Daoy (cell line): ENCODE measurements at regions not wholly inside any gene's neighbourhood (a gene's known extent, or its start where the extent isn't known, plus 50 kb on each side); places are given as distances from the start of the nearest gene placed in this dataset.

Experiments
- DNase-seq: peaks from one replicate; pipeline ENCODE4 v3.0.0-alpha.2; 2015; ENCODE audit warnings: low read depth

DNA sequence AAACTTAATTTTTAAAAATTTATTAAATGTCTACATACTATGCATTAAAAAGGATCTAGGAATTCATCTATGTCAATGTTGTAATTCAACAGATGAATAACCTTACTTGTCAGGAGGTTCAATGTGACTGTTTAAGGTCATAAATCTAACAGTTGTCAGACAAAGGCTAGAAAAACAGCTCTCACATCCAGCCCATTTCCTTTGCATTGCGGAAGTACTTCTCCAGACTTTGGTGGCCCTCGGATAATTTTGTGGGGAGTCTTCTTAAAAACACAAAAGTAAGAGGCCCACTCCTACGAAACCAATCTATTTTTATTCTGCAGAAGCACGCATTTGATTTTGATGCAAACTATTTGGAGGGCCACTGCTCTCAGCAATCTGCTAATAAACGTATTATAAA lies 122.6 kb upstream of the CHRM3 start:
- no peak for DNase-seq

- DNase-seq, result no peak
These were observed 123.8 kb upstream of the CHRM3 start for GRCh38 chr1:239262538-239262937.

DNA sequence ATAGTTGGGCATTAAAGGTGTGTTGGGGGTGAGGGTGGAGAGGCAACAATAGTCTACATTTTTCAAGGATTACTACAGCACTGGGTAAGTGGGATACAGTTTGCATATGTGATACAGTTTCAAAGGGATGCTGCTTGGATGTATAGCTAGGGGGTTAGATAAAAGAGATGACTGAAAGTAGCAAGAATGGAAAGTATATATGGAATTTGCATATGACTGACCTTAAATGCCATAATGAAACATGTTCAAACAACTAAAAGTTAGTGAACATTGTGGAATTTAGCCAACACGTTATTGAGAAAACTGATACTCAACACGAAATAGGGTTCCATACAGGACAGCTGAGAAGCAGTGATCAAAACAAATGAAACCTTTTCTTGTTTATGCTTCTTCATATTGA lies 124.8 kb upstream of the CHRM3 start:
- no peak for DNase-seq

GRCh38 chr1:239260842-239261241 lies 125.5 kb upstream of the CHRM3 start:
- DNase-seq, result no peak

DNA sequence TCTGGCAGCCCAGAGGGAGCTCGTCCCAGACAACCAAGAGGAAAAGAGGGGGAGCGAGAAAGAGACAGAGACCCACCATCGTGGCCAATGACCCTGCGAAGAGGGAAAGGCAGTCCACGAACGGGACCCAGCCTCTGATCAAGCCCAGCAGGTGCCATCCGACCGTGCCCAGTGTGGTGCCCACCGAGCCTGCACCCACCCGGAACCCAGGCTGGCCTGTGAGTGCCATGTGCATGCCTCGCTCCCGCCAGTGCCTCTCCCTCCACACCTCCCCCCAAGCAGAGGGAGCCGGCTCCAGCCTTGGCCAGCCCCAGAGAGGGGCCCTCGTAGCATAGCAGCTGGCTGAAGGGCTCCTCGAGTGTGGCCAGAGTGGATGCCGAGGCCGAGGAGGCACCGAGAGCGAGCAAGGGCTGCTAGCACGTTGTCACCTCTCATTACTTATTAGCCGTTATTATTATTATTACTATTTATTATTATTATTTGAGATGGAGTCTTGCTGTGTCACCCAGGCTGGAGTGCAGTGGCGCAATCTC lies 130.7 kb upstream of the CHRM3 start:
- DNase-seq, result no peak

- DNase-seq, result no peak
These were observed 131.4 kb upstream of the CHRM3 start for GRCh38 chr1:239254999-239255398.

GRCh38 chr1:239253032-239253431 lies 133.3 kb upstream of the CHRM3 start:
- DNase-seq, result peak; percentile 16

GRCh38 chr1:239250353-239251035 lies 135.9 kb upstream of the CHRM3 start:
- peak; percentile 51 for DNase-seq

DNA sequence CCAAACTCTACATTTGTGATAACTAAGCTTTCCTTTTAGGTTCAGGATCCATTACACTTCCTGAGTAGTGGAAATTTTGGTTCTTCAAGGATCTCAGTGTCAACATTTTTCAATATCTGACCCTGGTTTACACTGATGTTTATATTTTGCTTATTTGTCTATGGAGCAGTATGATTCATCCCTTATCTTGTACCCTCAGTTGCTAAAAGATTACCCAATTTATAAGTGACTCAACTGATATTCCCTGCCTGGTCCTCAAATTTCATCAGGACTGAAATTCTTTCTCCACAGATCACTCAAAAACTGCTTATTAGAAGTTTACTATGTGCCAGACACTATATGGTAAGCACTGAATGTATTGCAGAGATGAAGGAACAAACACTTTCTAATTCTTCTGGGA lies 139.1 kb upstream of the CHRM3 start:
- no peak for DNase-seq

DNA sequence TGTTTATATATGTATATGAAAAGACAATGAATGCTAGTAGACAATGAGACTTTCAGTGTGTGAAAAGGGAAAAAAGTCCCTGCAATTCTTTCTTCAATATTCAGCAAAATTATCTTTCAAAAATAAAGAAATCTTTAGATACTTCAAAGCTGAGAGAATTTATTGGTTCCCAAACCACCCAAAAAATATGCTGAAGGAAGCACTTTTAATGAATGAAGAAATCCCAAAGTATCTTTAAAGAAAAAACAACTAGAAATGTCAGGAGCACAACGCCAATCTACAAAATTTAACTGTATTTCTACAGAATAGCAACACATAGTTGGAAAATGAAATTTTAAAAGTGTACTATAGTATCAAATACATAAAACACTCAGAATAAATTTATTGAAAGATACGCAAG lies 142.3 kb upstream of the CHRM3 start:
- DNase-seq, result no peak

- no peak for DNase-seq
These were observed 143.4 kb upstream of the CHRM3 start for GRCh38 chr1:239243006-239243405.

- DNase-seq, result no peak
These were observed 144.0 kb upstream of the CHRM3 start for GRCh38 chr1:239242404-239242803.

- no peak for DNase-seq
These were observed 145.6 kb upstream of the CHRM3 start for GRCh38 chr1:239240736-239241135.

GRCh38 chr1:239239529-239239928 lies 146.8 kb upstream of the CHRM3 start:
- no peak for DNase-seq

DNA sequence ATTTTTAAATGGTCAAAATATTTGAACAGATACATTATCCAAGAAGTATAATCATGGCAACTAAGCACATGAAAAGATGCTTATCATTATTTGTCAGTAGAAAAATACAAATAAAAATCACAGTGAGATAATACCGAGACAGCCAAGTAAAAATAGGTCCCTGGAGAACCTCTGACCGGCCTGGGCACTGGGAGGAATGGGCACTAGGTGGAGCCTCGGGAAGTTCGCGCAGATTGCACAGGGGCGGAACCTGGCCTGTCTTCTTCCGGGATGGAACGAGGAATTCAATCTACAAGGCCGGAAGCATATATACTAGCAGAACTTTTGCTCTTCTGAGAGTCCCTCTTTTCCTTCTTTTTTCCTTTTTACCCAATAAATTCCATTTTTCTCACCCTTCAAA lies 148.5 kb upstream of the CHRM3 start:
- DNase-seq, result peak; percentile 15

DNA sequence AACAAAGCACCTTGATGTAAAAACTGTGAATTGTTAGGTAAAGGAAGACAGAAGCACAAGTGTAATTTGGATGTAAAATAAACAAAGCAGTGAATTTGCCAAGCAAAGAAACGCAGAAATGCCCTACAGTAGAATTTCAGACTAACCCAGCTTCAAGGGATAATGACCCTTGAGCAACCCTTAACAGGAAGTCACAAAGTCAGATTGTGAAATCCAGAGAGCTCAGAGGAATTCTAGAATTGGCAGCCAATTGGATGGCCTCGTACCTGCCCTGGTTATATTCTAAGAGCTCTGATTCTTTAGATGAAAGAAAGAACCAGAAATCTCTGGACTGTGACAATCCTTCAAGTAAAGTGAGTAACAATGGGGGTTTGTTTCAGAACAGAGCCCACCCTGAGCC lies 152.7 kb upstream of the CHRM3 start:
- DNase-seq, result no peak

DNA sequence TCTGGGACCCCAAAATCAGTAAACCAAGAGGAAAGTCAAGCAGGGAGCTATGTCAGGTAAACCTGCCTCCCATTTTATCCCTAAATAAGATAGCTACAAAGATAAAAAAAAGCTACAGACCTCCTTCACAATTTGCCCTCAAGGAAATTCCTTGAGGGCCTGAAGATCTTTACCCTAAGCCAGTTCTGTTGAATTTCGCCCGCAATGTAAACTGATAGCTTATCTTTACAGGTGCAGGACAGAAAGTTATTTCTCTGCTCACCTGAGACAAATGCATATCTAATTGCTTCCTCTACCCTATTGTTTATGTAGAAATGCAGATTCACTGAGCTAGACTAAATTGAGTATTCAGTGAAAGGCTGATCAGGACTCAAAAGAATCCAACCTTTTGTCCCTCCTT lies 153.4 kb upstream of the CHRM3 start:
- no peak for DNase-seq

DNA sequence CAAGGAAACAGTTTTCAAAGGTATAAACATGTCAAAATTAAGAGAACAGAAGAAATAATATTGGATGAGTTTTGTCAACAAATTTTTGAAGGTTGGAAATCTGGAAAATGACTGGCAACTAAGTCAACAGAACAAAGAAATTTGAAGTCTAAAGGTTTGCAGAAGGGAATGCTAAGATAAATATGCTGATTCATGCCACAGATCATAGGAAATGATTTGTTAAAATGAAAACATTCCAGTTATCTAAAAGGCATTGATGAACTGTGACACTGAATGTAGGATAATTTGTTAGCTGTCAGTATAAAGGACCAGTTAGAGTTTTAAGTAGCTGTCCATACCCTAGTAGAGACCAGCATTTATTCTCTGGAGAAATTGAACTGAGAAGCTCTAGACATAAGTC lies 157.9 kb upstream of the CHRM3 start:
- DNase-seq, result no peak

- no peak for DNase-seq
These were observed 161.0 kb upstream of the CHRM3 start for GRCh38 chr1:239225396-239225795.

DNA sequence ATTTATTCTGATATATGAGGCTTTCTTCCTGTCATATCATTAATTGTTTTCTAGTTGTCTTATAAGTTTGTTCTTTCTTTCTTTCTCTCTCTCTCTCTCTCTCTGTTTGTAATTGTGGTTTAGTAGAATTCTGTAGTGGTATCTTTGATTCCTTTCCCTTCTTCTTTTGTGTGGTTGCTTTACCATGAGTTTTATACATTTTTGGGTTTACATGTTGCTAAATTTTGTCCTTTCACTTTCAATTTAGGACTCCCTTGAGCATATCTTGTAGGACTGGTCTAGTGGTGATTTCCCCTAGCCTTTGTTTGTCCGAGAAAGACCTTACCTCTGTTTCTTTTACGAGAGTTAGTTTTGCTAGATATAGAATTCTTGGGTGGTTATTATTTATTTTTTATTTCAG lies 162.3 kb upstream of the CHRM3 start:
- DNase-seq, result no peak

GRCh38 chr1:239222999-239223398 lies 163.4 kb upstream of the CHRM3 start:
- DNase-seq, result no peak

- no peak for DNase-seq
These were observed 164.7 kb upstream of the CHRM3 start for GRCh38 chr1:239221656-239222055.

DNA sequence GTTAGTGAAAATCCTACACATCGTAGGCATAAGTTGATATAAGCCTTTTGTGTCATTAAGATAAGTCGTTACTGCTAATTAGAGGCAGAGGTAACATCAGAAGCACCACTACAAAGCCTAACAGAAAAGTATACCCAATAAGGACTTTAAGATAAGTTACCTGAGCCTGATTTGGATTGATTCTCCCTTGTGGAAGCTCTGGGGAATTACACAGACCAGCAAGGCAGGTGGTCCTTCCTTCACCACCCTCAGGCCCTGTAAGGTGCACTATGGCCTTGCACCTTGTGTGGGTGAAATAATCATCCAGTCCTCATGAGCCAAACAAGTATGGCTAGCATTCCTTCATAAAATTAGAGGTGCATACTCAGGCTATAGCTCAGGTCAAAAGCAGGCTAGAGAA lies 166.7 kb upstream of the CHRM3 start:
- DNase-seq, result no peak

DNA sequence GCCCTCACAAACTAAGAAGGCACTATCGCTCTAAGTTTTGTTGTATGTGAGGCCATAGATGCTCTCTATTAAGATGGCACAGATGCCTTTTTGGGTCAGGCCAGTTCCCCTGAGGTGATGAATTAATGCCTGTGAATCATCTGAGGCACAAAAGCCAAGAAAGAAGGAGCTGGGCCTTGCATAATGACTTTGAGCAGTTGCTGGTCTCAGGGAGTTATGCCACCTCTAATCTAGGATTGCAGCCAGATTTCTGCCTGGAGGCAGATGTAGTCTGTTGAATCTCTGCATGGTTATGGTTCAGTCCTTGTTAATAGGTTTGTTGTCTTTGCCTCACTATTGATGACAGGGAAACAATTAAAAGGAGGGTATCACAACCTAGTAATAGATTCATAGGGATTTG lies 168.1 kb upstream of the CHRM3 start:
- no peak for DNase-seq
